ENCODE measurements at regions not wholly inside any gene's neighbourhood (a gene's known extent, or its start where the extent isn't known, plus 50 kb on each side); places are given as distances from the start of the nearest gene placed in this dataset.

- H3K79me2 ChIP-seq (ENCODE audit: control insufficient read depth, insufficient read depth, low read length), result no peaks in the 10 kb centered on the region
- no peak for DNase-seq (ENCODE audit: low read depth, low spot score)
- no peak overlapping the region for H2AFZ ChIP-seq (ENCODE audit: low read depth, low read length)
- TF ChIP-seq MYC (IDR thresholded peaks at IDR 0.05; ENCODE audit: low read depth, low read length) (no peak), GATA2 (IDR thresholded peaks at IDR 0.05; ENCODE audit: insufficient read depth, insufficient read length, low read depth, low read length) (no peak), JUN (IDR thresholded peaks at IDR 0.05; ENCODE audit: borderline replicate concordance, insufficient read depth, insufficient read length, low read depth) (no peak), POLR2AphosphoS5 (IDR thresholded peaks at IDR 0.05; ENCODE audit: insufficient read depth, low read depth, low read length) (no peak), POLR2A (IDR thresholded peaks at IDR 0.05; ENCODE audit: low read depth, low read length) (no peak), CTCF (IDR thresholded peaks at IDR 0.05; ENCODE audit: extremely low read depth in 1 of 2, insufficient read depth in 1 of 2, low read depth in 1 of 2, low read length in 2 of 2) (no peak), EZH2 (IDR thresholded peaks at IDR 0.05; ENCODE audit: borderline replicate concordance, low read depth, low read length, severe bottlenecking) (no peak), FOS (IDR thresholded peaks at IDR 0.05; ENCODE audit: borderline replicate concordance, insufficient read depth, low read length) (no peak)
- TF ChIP-seq, protein P1, sequence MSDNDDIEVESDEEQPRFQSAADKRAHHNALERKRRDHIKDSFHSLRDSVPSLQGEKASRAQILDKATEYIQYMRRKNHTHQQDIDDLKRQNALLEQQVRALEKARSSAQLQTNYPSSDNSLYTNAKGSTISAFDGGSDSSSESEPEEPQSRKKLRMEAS (IDR thresholded peaks at IDR 0.05; ENCODE audit: insufficient read depth, insufficient read length), result no peak
- no peaks in the 10 kb centered on the region for H3K9me1 ChIP-seq (replicated peaks; ENCODE audit: control insufficient read depth, extremely low read depth, insufficient read depth, low read length)
- no peaks in the 10 kb centered on the region for H3K27me3 ChIP-seq (ENCODE audit: control insufficient read depth in 2 of 2, insufficient read depth in 2 of 2, low read length in 2 of 2)
- intact Hi-C loops (cut with micrococcal nuclease) (no loop called here), dilution Hi-C loops (cut with MboI; ENCODE audit: extremely low pct_ligation_motif_present, low sequenced_read_pairs) (no loop called here)
- no peak overlapping the region for H3K27ac ChIP-seq (ENCODE audit: insufficient read depth, low read depth, low read length)
- no peaks in the 10 kb centered on the region for H3K4me1 ChIP-seq (ENCODE audit: control insufficient read depth, extremely low read depth, insufficient read depth, low read length)
- no peak overlapping the region for H3K9ac ChIP-seq (replicated peaks; ENCODE audit: extremely low read depth, insufficient read depth, low read length)
- BruUV-seq (replicated peaks), result no TSS peak
- H3K9me3 ChIP-seq (replicated peaks; ENCODE audit: control insufficient read depth, insufficient read depth, low read length), result no peaks in the 10 kb centered on the region
- H3K36me3 ChIP-seq (ENCODE audit: control insufficient read depth in 2 of 2, extremely low read depth in 1 of 2, insufficient read depth in 2 of 2, low read length in 2 of 2), result no peaks in the 10 kb centered on the region
- POLR2A ChIA-PET, result no interaction called here
- no peak overlapping the region for H3K4me3 ChIP-seq (replicated peaks in 1 of 3; ENCODE audit: insufficient read depth in 1 of 3, low read depth in 1 of 3, low read length in 3 of 3)
- no peaks in the 10 kb centered on the region for H4K20me1 ChIP-seq (replicated peaks; ENCODE audit: control insufficient read depth, extremely low read depth, insufficient read depth, low read length)
- no peak for FAIRE-seq
- CTCF ChIA-PET, result no interaction called here
- no peak overlapping the region for H3K4me2 ChIP-seq (ENCODE audit: insufficient read depth, low read length)
These were observed 449.8 kb upstream of the AR start for GRCh38 chrX:67094061-67094460.
